K562 (cell line): ENCODE measurements at regions not wholly inside any gene's neighbourhood (a gene's known extent, or its start where the extent isn't known, plus 50 kb on each side); places are given as distances from the start of the nearest gene placed in this dataset.

Experiments used
- ATAC-seq: fragments of 200-7000 bp; cut with Tn5 transposase; 3 replicates; pipeline ENCODE4 v1.9.1; 2020; ENCODE audit warnings: moderate library complexity
- BruUV-seq: library from RNA; stranded (reverse); fragments of 400-500 nt; replicated peaks from 2 replicates; lab custom pipeline; 2021; lab: Mats Ljungman, UMichigan
- CTCF ChIA-PET: fragments of 300-600 bp; formaldehyde crosslinking; extraction: SDS; loops from one replicate; lab custom pipeline; 2021; ENCODE audit warnings: low intra/inter-chr PET ratio; lab: Yijun Ruan, JAX
- POLR2A ChIA-PET: fragments of 300-600, 350-650 bp; sonication (Branson Sonifier 250); formaldehyde crosslinking; extraction: SDS; loops from one replicate; lab custom pipeline; 2021; ENCODE audit warnings: antibody characterized with exemption, inconsistent platforms; lab: Yijun Ruan, JAX
- DNase-seq, 4 experiments: peaks; one replicate each; pipeline versions ENCODE4 v3.0.0 to v3.0.0-alpha.2; 2011 to 2018; ENCODE audit warnings: low spot score in 3 of 4, mixed read lengths in 3 of 4; ENCODE audit errors: extremely low read depth in 1 of 4
- FAIRE-seq: peaks from 2 replicates; lab custom pipeline; 2011; peaks lifted over from hg19 to GRCh38; lab: Jason Lieb, UNC
- H2AFZ ChIP-seq: 2 replicates; pipeline ENCODE4 v1.6.0; 2011; ENCODE audit warnings: low read depth, low read length, control low read depth, inconsistent platforms
- H3K27ac ChIP-seq: fragments of 200-600 bp; 3 replicates; pipeline ENCODE4 v1.8.0; 2011; ENCODE audit warnings: low read depth, mild to moderate bottlenecking, control low read depth, inconsistent platforms, low read length, moderate library complexity, mixed read lengths; ENCODE audit errors: extremely low read depth
- H3K27me3 ChIP-seq, 2 experiments: fragments of 300-600 bp in 1 of 2; 2 replicates in 1 of 2; 3 replicates in 1 of 2; pipeline versions ENCODE4 v1.6.0 to v1.8.0; 2011; ENCODE audit warnings: inconsistent platforms in 2 of 2, low read length in 2 of 2, mild to moderate bottlenecking in 1 of 2, mixed read lengths in 1 of 2, moderate library complexity in 1 of 2; ENCODE audit not compliant: control insufficient read depth in 2 of 2, insufficient read depth in 2 of 2
- H3K36me3 ChIP-seq: fragments of 300-600 bp; 3 replicates; pipeline ENCODE4 v1.8.0; 2011; ENCODE audit warnings: mild to moderate bottlenecking, low read length, inconsistent platforms; ENCODE audit not compliant: control insufficient read depth, insufficient read depth
- H3K4me1 ChIP-seq, 2 experiments: fragments of 200-600 bp in 1 of 2; replicated peaks in 1 of 2; 2 replicates in 1 of 2; 3 replicates in 1 of 2; pipeline versions ENCODE4 v1.5.1 to v1.8.0; 2011; ENCODE audit warnings: inconsistent platforms in 2 of 2, low read length in 2 of 2, mild to moderate bottlenecking in 1 of 2, mixed read lengths in 1 of 2, moderate library complexity in 1 of 2; ENCODE audit not compliant: control insufficient read depth in 2 of 2, insufficient read depth in 2 of 2
- H3K4me2 ChIP-seq: 2 replicates; pipeline ENCODE4 v1.6.1; 2011; ENCODE audit warnings: low read length, control low read depth, inconsistent platforms, mixed read lengths; ENCODE audit not compliant: insufficient read depth
- H3K4me3 ChIP-seq: fragments of 200-600 bp; sonication (generic), shearing (Covaris generic); 2 replicates; pipeline ENCODE4 v1.5.1; 2016; ENCODE audit warnings: control low read depth, inconsistent platforms
- H3K79me2 ChIP-seq: fragments of 200-600 bp; 3 replicates; pipeline ENCODE4 v1.8.0; 2011; ENCODE audit warnings: low read length, inconsistent platforms; ENCODE audit not compliant: control insufficient read depth, insufficient read depth
- H3K9ac ChIP-seq, 2 experiments: 2 replicates each; pipeline versions ENCODE4 v1.6.0 to v1.6.1; 2011; ENCODE audit warnings: low read depth in 2 of 2, low read length in 2 of 2, control low read depth in 1 of 2, inconsistent platforms in 1 of 2, mild to moderate bottlenecking in 1 of 2, mixed read lengths in 1 of 2; ENCODE audit not compliant: insufficient read depth in 1 of 2
- H3K9me1 ChIP-seq: one replicate; pipeline ENCODE4 v1.6.0; 2011; ENCODE audit warnings: inconsistent platforms, mild to moderate bottlenecking, low read length, moderate library complexity; ENCODE audit not compliant: control insufficient read depth, insufficient read depth
- H3K9me3 ChIP-seq: replicated peaks from 2 replicates; pipeline ENCODE4 v1.5.1; 2011; ENCODE audit warnings: low read depth, low read length, inconsistent platforms; ENCODE audit not compliant: control insufficient read depth, insufficient read depth
- H4K20me1 ChIP-seq: replicated peaks from 2 replicates; pipeline ENCODE4 v1.6.1; 2011; ENCODE audit warnings: low read length, inconsistent platforms, mixed read lengths; ENCODE audit not compliant: control insufficient read depth, insufficient read depth
- DPF2 ChIP-seq: fragments of 450-650 bp; IDR thresholded peaks from 2 replicates; pipeline ENCODE4 v1.6.1; 2016
- ERF ChIP-seq: fragments of 450-650 bp; formaldehyde crosslinking; IDR thresholded peaks from 2 replicates; pipeline ENCODE4 v1.4.0; 2020; ENCODE audit warnings: mild to moderate bottlenecking, mixed read lengths
- NCOA4 ChIP-seq: fragments of 450-650 bp; IDR thresholded peaks from 2 replicates; pipeline ENCODE4 v1.6.1; 2018; ENCODE audit warnings: mild to moderate bottlenecking; ENCODE audit not compliant: partially characterized antibody
- RBM17 ChIP-seq: fragments of 200-400 bp; formaldehyde crosslinking; IDR thresholded peaks from 2 replicates; pipeline ENCODE4 v1.6.1; 2017; ENCODE audit warnings: low read depth, mild to moderate bottlenecking, low read length, borderline replicate concordance
- SMARCA4 ChIP-seq: fragments of 450-650 bp; IDR thresholded peaks from 2 replicates; pipeline ENCODE4 v1.6.1; 2016
- TOE1 ChIP-seq, 2 experiments: fragments of 450-650 bp in 1 of 2; sonication (generic) in 1 of 2; formaldehyde crosslinking in 1 of 2; IDR thresholded peaks; 2 replicates each; pipeline versions ENCODE4 v1.7.1 to v1.8.0; 2016 to 2022; ENCODE audit warnings: borderline replicate concordance in 2 of 2, mild to moderate bottlenecking in 2 of 2, antibody characterized with exemption in 1 of 2, inconsistent platforms in 1 of 2, low read depth in 1 of 2, missing genetic modification reagents in 1 of 2, moderate library complexity in 1 of 2
- WGBS: fragments of 100-300 bp; shearing (Covaris generic); methylation state at CpG from one replicate; pipeline ENCODE4 v1.1.6; 2016; ENCODE audit warnings: low coverage, mixed read lengths; ENCODE audit not compliant: insufficient coverage; ENCODE audit errors: missing lambda C conversion rate; 5-methylcytosine and 5-hydroxymethylcytosine counted together
- in situ Hi-C: fragments of 300-500 bp; cut with MboI; formaldehyde crosslinking; loops from 4 replicates; pipeline ENCODE4 v1.15.0; 2018; ENCODE audit warnings: inconsistent platforms, mixed read lengths
- intact Hi-C: fragments of 100-400 bp; cut with micrococcal nuclease; formaldehyde crosslinking; loops from 2 replicates; pipeline ENCODE4 v1.14.2; 2022
- TF ChIP-seq, protein P1 (sequence below): sonication (generic); formaldehyde crosslinking; IDR thresholded peaks from 2 replicates; pipeline ENCODE4 v1.8.0; 2022; ENCODE audit warnings: mild to moderate bottlenecking, missing genetic modification reagents

DNA sequence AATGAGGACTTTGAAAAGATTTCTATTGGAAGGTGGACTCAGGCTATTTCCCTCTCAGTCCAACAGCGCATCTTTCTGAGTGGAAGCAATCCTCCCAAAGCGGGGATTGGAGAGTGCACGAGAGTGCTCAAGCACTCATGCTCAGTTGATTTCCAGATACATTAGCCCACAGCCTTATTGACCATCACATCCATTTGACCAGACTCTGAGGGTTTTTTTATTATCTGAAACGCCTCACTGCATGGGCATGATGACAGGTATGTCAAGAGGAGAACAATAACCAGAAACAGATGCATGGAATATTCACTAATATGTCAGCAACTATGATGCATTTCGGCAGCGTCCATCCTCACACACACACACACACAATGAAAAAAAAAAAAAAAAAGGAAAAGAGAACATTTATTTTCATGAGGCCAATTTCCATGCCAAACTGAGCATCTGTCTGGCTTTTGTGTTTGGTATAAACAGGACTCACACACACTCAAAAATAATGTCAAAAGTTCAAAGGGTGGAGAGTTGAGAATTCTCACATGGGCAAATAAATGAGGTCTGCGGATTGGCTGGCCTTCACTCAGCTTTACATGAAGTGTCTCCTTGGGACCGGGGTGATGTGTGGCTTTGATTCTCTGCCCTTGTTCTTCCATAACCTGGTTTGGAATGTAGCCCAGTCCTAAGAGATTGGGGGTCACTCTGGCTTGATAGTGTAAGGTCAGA, 371.6 kb downstream of the MCTP2 start:
- H3K27ac ChIP-seq = no peak overlapping the region
- 0% methylated on average over 8 of the region's 8 CpGs for WGBS
- in situ Hi-C loops (no loop called here), intact Hi-C loops (no loop called here)
- TF ChIP-seq RBM17 (no peak), TOE1 (IDR thresholded peaks at IDR 0.05; ENCODE audit: borderline replicate concordance) (no peak), TOE1 (CRISPR knock-in tag; IDR thresholded peaks at IDR 0.05; ENCODE audit: borderline replicate concordance, low read depth) (no peak), DPF2 (no peak), ERF (CRISPR knock-in tag) (no peak), SMARCA4 (no peak), NCOA4 (no peak)
- TF ChIP-seq, protein P1, sequence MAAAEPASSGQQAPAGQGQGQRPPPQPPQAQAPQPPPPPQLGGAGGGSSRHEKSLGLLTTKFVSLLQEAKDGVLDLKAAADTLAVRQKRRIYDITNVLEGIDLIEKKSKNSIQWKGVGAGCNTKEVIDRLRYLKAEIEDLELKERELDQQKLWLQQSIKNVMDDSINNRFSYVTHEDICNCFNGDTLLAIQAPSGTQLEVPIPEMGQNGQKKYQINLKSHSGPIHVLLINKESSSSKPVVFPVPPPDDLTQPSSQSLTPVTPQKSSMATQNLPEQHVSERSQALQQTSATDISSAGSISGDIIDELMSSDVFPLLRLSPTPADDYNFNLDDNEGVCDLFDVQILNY (CRISPR knock-in tag) = no peak
- H3K79me2 ChIP-seq = no peaks in the 10 kb centered on the region
- FAIRE-seq (no peak), ATAC-seq (no peak), DNase-seq (no peak)
- H3K9me1 ChIP-seq = no peaks in the 10 kb centered on the region
- H3K4me1 ChIP-seq = no peaks in the 10 kb centered on the region
- H3K4me3 ChIP-seq = no peak overlapping the region
- H3K9ac ChIP-seq = no peak overlapping the region
- no peaks in the 10 kb centered on the region for H3K27me3 ChIP-seq
- no peak overlapping the region for H3K4me2 ChIP-seq
- H3K9me3 ChIP-seq = no peaks in the 10 kb centered on the region
- no peaks in the 10 kb centered on the region for H4K20me1 ChIP-seq
- BruUV-seq = no TSS peak
- H3K36me3 ChIP-seq = no peaks in the 10 kb centered on the region
- H2AFZ ChIP-seq = no peak overlapping the region
- CTCF ChIA-PET = no interaction called here
- POLR2A ChIA-PET = no interaction called here
